ENCODE measurements at regions not wholly inside any gene's neighbourhood (a gene's known extent, or its start where the extent isn't known, plus 50 kb on each side); places are given as distances from the start of the nearest gene placed in this dataset.

GRCh38 chr5:167967494-167968177, 323.8 kb upstream of the WWC1 start:
- peaks cover 4% of the 10 kb centered on the region for H3K27me3 Mint-ChIP-seq
- H3K27ac Mint-ChIP-seq = no peak overlapping the region
- no peak for DNase-seq
- H3K4me3 Mint-ChIP-seq = no peak overlapping the region
- no peaks in the 10 kb centered on the region for H3K4me1 Mint-ChIP-seq
- H3K36me3 Mint-ChIP-seq = no peaks in the 10 kb centered on the region
- no peaks in the 10 kb centered on the region for H3K9me3 Mint-ChIP-seq

- no peak for DNase-seq
- Mint-ChIP-seq H3K27me3 (peaks cover 4% of the 10 kb centered on the region), H3K4me3 (no peak overlapping the region), H3K27ac (no peak overlapping the region), H3K9me3 (no peaks in the 10 kb centered on the region), H3K36me3 (no peaks in the 10 kb centered on the region), H3K4me1 (no peaks in the 10 kb centered on the region)
These were observed 322.6 kb upstream of the WWC1 start for GRCh38 chr5:167968837-167969236.

GRCh38 chr5:167969998-167970397, 321.4 kb upstream of the WWC1 start:
- Mint-ChIP-seq H3K4me3 (no peak overlapping the region), H3K4me1 (no peaks in the 10 kb centered on the region), H3K27me3 (peaks cover 4% of the 10 kb centered on the region), H3K9me3 (no peaks in the 10 kb centered on the region), H3K27ac (no peak overlapping the region), H3K36me3 (no peaks in the 10 kb centered on the region)
- no peak for DNase-seq

GRCh38 chr5:167971706-167972105, 319.7 kb upstream of the WWC1 start:
- H3K9me3 Mint-ChIP-seq = no peaks in the 10 kb centered on the region
- H3K27ac Mint-ChIP-seq = no peak overlapping the region
- DNase-seq = no peak
- no peak overlapping the region for H3K4me3 Mint-ChIP-seq
- no peaks in the 10 kb centered on the region for H3K4me1 Mint-ChIP-seq
- H3K36me3 Mint-ChIP-seq = no peaks in the 10 kb centered on the region
- peaks cover 4% of the 10 kb centered on the region for H3K27me3 Mint-ChIP-seq

- Mint-ChIP-seq H3K27me3 (peaks cover 4% of the 10 kb centered on the region), H3K4me1 (no peaks in the 10 kb centered on the region), H3K4me3 (no peak overlapping the region), H3K27ac (no peak overlapping the region), H3K36me3 (no peaks in the 10 kb centered on the region), H3K9me3 (no peaks in the 10 kb centered on the region)
- DNase-seq = no peak
These were observed 318.3 kb upstream of the WWC1 start for GRCh38 chr5:167973126-167973525.

- Mint-ChIP-seq H3K27ac (no peak overlapping the region), H3K4me1 (no peaks in the 10 kb centered on the region), H3K4me3 (no peak overlapping the region)
These were observed 306.5 kb upstream of the WWC1 start for GRCh38 chr5:167984951-167985350.

GRCh38 chr5:167985373-167985772, 306.1 kb upstream of the WWC1 start:
- peaks cover 2% of the 10 kb centered on the region for H3K9me3 Mint-ChIP-seq
- no peak for DNase-seq
- no peaks in the 10 kb centered on the region for H3K4me1 Mint-ChIP-seq
- no peak overlapping the region for H3K27ac Mint-ChIP-seq
- H3K27me3 Mint-ChIP-seq = no peaks in the 10 kb centered on the region
- no peaks in the 10 kb centered on the region for H3K36me3 Mint-ChIP-seq
- no peak overlapping the region for H3K4me3 Mint-ChIP-seq

More at GRCh38 chr5:167984951-167985350, 306.5 kb upstream of the WWC1 start:
- Mint-ChIP-seq H3K9me3 (peaks cover 4% of the 10 kb centered on the region), H3K36me3 (no peaks in the 10 kb centered on the region), H3K27me3 (no peaks in the 10 kb centered on the region)
- no peak for DNase-seq

GRCh38 chr5:167987490-167988280, 303.8 kb upstream of the WWC1 start:
- H3K9me3 Mint-ChIP-seq = no peaks in the 10 kb centered on the region

GRCh38 chr5:167992868-167993267, 298.6 kb upstream of the WWC1 start:
- no peaks in the 10 kb centered on the region for H3K36me3 Mint-ChIP-seq
- DNase-seq = no peak
- H3K9me3 Mint-ChIP-seq = no peaks in the 10 kb centered on the region
- H3K27me3 Mint-ChIP-seq = peaks cover 3% of the 10 kb centered on the region
- H3K4me1 Mint-ChIP-seq = no peaks in the 10 kb centered on the region
- H3K27ac Mint-ChIP-seq = no peak overlapping the region
- no peak overlapping the region for H3K4me3 Mint-ChIP-seq

More at GRCh38 chr5:167987490-167988280, 303.8 kb upstream of the WWC1 start:
- no peaks in the 10 kb centered on the region for H3K4me1 Mint-ChIP-seq
- no peak for DNase-seq
- H3K27ac Mint-ChIP-seq = no peak overlapping the region
- no peaks in the 10 kb centered on the region for H3K36me3 Mint-ChIP-seq
- H3K4me3 Mint-ChIP-seq = no peak overlapping the region
- peaks cover 3% of the 10 kb centered on the region for H3K27me3 Mint-ChIP-seq

- DNase-seq = no peak
- Mint-ChIP-seq H3K4me3 (no peak overlapping the region), H3K27me3 (peaks cover 3% of the 10 kb centered on the region), H3K36me3 (no peaks in the 10 kb centered on the region), H3K9me3 (no peaks in the 10 kb centered on the region), H3K4me1 (no peaks in the 10 kb centered on the region), H3K27ac (no peak overlapping the region)
These were observed 297.7 kb upstream of the WWC1 start for GRCh38 chr5:167993771-167994170.

- Mint-ChIP-seq H3K27ac (no peak overlapping the region), H3K9me3 (no peaks in the 10 kb centered on the region), H3K27me3 (peaks cover 3% of the 10 kb centered on the region), H3K4me1 (no peaks in the 10 kb centered on the region), H3K36me3 (no peaks in the 10 kb centered on the region), H3K4me3 (no peak overlapping the region)
- no peak for DNase-seq
These were observed 295.5 kb upstream of the WWC1 start for GRCh38 chr5:167995844-167996425.

GRCh38 chr5:167998148-167998767, 293.2 kb upstream of the WWC1 start:
- Mint-ChIP-seq H3K36me3 (no peaks in the 10 kb centered on the region), H3K27me3 (peaks cover 2% of the 10 kb centered on the region), H3K4me3 (no peak overlapping the region), H3K27ac (no peak overlapping the region), H3K4me1 (no peaks in the 10 kb centered on the region), H3K9me3 (no peaks in the 10 kb centered on the region)
- no peak for DNase-seq

GRCh38 chr5:167999182-167999581, 292.3 kb upstream of the WWC1 start:
- no peaks in the 10 kb centered on the region for H3K36me3 Mint-ChIP-seq
- no peaks in the 10 kb centered on the region for H3K4me1 Mint-ChIP-seq
- no peaks in the 10 kb centered on the region for H3K9me3 Mint-ChIP-seq
- no peak for DNase-seq
- peaks cover 3% of the 10 kb centered on the region for H3K27me3 Mint-ChIP-seq
- no peak overlapping the region for H3K27ac Mint-ChIP-seq
- H3K4me3 Mint-ChIP-seq = no peak overlapping the region

- no peaks in the 10 kb centered on the region for H3K36me3 Mint-ChIP-seq
- no peaks in the 10 kb centered on the region for H3K4me1 Mint-ChIP-seq
- peaks cover 3% of the 10 kb centered on the region for H3K27me3 Mint-ChIP-seq
- no peak overlapping the region for H3K27ac Mint-ChIP-seq
- H3K4me3 Mint-ChIP-seq = no peak overlapping the region
- no peak for DNase-seq
- H3K9me3 Mint-ChIP-seq = no peaks in the 10 kb centered on the region
These were observed 290.1 kb upstream of the WWC1 start for GRCh38 chr5:168001318-168001717.

GRCh38 chr5:168002116-168002515, 289.3 kb upstream of the WWC1 start:
- no peak for DNase-seq
- Mint-ChIP-seq H3K9me3 (no peaks in the 10 kb centered on the region), H3K27ac (no peak overlapping the region), H3K4me3 (no peak overlapping the region), H3K27me3 (peaks cover 3% of the 10 kb centered on the region), H3K4me1 (no peaks in the 10 kb centered on the region), H3K36me3 (no peaks in the 10 kb centered on the region)

Data from activated naive CD8-positive, alpha-beta T cell treated with anti-CD3 and anti-CD28 coated beads for 36 hours (primary cell).